ENCODE measurements at regions not wholly inside any gene's neighbourhood (a gene's known extent, or its start where the extent isn't known, plus 50 kb on each side); places are given as distances from the start of the nearest gene placed in this dataset.
"Not testable (repeated sequence)": the region's sequence is repeated elsewhere in the genome, so short reads cannot be mapped to it uniquely, and the experiment has no call there.

GRCh38 chr6:8619853-8620252 lies 184.5 kb upstream of the SLC35B3 start:
- H3K36me3 ChIP-seq = no peaks in the 10 kb centered on the region
- peaks cover 0 to 32% (median 5%) of the 10 kb centered on the region in 8 donors for H3K9me3 ChIP-seq
- 81 to 91% (median 87%) methylated on average over 5 to 8 of the region's 8 CpGs for WGBS, 5 donors
- no peak overlapping the region for H3K27ac ChIP-seq
- H3K4me1 ChIP-seq = no peaks in the 10 kb centered on the region
- no peak for DNase-seq
- H3K4me3 ChIP-seq = no peak overlapping the region
- TF ChIP-seq, protein P1, sequence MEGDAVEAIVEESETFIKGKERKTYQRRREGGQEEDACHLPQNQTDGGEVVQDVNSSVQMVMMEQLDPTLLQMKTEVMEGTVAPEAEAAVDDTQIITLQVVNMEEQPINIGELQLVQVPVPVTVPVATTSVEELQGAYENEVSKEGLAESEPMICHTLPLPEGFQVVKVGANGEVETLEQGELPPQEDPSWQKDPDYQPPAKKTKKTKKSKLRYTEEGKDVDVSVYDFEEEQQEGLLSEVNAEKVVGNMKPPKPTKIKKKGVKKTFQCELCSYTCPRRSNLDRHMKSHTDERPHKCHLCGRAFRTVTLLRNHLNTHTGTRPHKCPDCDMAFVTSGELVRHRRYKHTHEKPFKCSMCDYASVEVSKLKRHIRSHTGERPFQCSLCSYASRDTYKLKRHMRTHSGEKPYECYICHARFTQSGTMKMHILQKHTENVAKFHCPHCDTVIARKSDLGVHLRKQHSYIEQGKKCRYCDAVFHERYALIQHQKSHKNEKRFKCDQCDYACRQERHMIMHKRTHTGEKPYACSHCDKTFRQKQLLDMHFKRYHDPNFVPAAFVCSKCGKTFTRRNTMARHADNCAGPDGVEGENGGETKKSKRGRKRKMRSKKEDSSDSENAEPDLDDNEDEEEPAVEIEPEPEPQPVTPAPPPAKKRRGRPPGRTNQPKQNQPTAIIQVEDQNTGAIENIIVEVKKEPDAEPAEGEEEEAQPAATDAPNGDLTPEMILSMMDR (IDR thresholded peaks at IDR 0.05 in 8 of 11, conservative IDR thresholded peaks at IDR 0.05 in 3 of 11) = no peak
- TF ChIP-seq POLR2AphosphoS5 (IDR thresholded peaks at IDR 0.05) (no peak), POLR2A (IDR thresholded peaks at IDR 0.05) (no peak)
- no peaks in the 10 kb centered on the region for H3K27me3 ChIP-seq (replicated peaks in 1 of 7)
- intact Hi-C loops (cut with DNase I; ENCODE audit: low total_unique reads) = no loop called here

GRCh38 chr6:8619408-8619807 lies 184.1 kb upstream of the SLC35B3 start:
- H3K27ac ChIP-seq; H3K4me1 ChIP-seq; H3K4me3 ChIP-seq; H3K36me3 ChIP-seq; H3K27me3 ChIP-seq (replicated peaks in 1 of 7); DNase-seq; intact Hi-C loops (cut with DNase I; ENCODE audit: low total_unique reads): not testable (repeated sequence)
- 73 to 95% (median 76%) methylated on average over 2 to 5 of the region's 5 CpGs for WGBS, 5 donors
- peaks cover 0 to 37% (median 7%) of the 10 kb centered on the region in 8 donors for H3K9me3 ChIP-seq

- 66 to 76% (median 71%) methylated on average over 5 of the region's 5 CpGs for WGBS, 5 donors
- Histone ChIP-seq H3K4me3 (no peak overlapping the region), H3K27ac (no peak overlapping the region), H3K27me3 (replicated peaks in 1 of 7) (no peaks in the 10 kb centered on the region), H3K36me3 (no peaks in the 10 kb centered on the region), H3K4me1 (no peaks in the 10 kb centered on the region), H3K9me3 (peaks cover 0 to 11% (median 0%) of the 10 kb centered on the region in 8 donors)
- intact Hi-C loops (cut with DNase I; ENCODE audit: low total_unique reads) = no loop called here
- TF ChIP-seq POLR2A (IDR thresholded peaks at IDR 0.05) = no peak
- TF ChIP-seq POLR2AphosphoS5 (IDR thresholded peaks at IDR 0.05) = no peak
- TF ChIP-seq, protein P1 (IDR thresholded peaks at IDR 0.05 in 8 of 11, conservative IDR thresholded peaks at IDR 0.05 in 3 of 11) = no peak
- DNase-seq = no peak
Observed at GRCh38 chr6:8608737-8609136, 173.4 kb upstream of the SLC35B3 start.

DNA sequence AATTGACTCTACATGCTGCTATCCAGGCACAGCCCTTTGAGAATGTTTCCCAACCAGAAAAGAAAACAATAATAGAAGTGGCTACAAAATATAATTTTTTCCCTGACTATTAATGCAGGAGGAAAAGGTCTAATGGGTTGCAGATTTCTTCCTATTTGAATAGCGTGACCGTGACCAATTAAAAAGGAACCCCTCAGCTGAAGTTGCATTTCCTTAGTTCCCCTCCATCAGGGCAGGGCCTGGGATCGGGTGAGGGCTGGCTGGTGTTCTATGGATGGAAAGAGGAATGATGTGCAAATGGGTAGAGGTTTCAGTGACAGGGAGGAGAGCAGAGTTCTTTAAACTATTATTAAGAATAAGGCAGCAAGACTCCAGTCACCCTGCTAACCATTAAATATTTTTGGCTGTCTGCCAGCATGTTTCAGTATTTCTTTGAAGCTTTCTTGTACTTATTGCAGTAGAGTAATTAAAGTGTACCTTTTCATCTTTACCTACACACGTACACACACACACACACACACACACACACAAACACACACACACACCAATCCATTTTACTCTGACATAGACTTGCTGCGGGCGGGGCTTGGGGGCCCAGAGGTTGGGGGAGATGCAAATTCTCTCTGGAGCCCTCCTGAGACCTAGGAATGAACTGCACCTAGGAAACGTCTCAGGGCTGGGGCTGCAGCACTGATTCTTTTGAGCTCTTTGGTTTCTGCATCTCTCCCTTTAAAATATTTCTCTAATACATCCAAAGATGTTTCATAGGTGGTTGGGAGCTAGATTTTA lies 154.8 kb upstream of the SLC35B3 start:
- DNase-seq = no peak
- Histone ChIP-seq H3K36me3 (no peaks in the 10 kb centered on the region), H3K4me3 (no peak overlapping the region), H3K27ac (no peak overlapping the region), H3K9me3 (peaks cover 0 to 55% (median 29%) of the 10 kb centered on the region in 8 donors), H3K27me3 (replicated peaks in 1 of 7) (no peaks in the 10 kb centered on the region), H3K4me1 (no peaks in the 10 kb centered on the region)
- TF ChIP-seq POLR2A (IDR thresholded peaks at IDR 0.05) = no peak
- TF ChIP-seq, protein P1 (IDR thresholded peaks at IDR 0.05 in 8 of 11, conservative IDR thresholded peaks at IDR 0.05 in 3 of 11) = no peak
- TF ChIP-seq POLR2AphosphoS5 (IDR thresholded peaks at IDR 0.05) = no peak
- intact Hi-C loops (cut with DNase I; ENCODE audit: low total_unique reads) = no loop called here
- 34 to 52% (median 48%) methylated on average over 7 of the region's 7 CpGs for WGBS, 5 donors

Measured in spleen (tissue), 11 donors.